IMR-90 (cell line): ENCODE measurements at regions not wholly inside any gene's neighbourhood (a gene's known extent, or its start where the extent isn't known, plus 50 kb on each side); places are given as distances from the start of the nearest gene placed in this dataset.

Experiments used
- CEBPB ChIP-seq: IDR thresholded peaks from 2 replicates; pipeline ENCODE4 v1.6.1; 2012; ENCODE audit warnings: low read depth, low read length, improper control_type of control experiment
- FOS ChIP-seq: fragments of 150-350 bp; IDR thresholded peaks from 2 replicates; pipeline ENCODE4 v1.6.1; 2016; ENCODE audit warnings: low read depth, low read length
- MAFK ChIP-seq: IDR thresholded peaks from 2 replicates; pipeline ENCODE4 v1.6.1; 2012; ENCODE audit warnings: low read depth, low read length, improper control_type of control experiment
- MAZ ChIP-seq: IDR thresholded peaks from 2 replicates; pipeline ENCODE4 v1.6.1; 2012; ENCODE audit warnings: low read depth, mild to moderate bottlenecking, low read length, improper control_type of control experiment, moderate library complexity, borderline replicate concordance
- MXI1 ChIP-seq: IDR thresholded peaks from 2 replicates; pipeline ENCODE4 v1.6.1; 2012; ENCODE audit warnings: low read depth, mild to moderate bottlenecking, low read length, moderate library complexity, borderline replicate concordance
- POLR2A ChIP-seq: IDR thresholded peaks from 2 replicates; pipeline ENCODE4 v1.6.1; 2012; ENCODE audit warnings: mild to moderate bottlenecking, low read depth, low read length
- RAD21 ChIP-seq: IDR thresholded peaks from 2 replicates; pipeline ENCODE4 v1.6.1; 2012; ENCODE audit warnings: low read length, improper control_type of control experiment
- RFX5 ChIP-seq: IDR thresholded peaks from 2 replicates; pipeline ENCODE4 v1.8.0; 2012; ENCODE audit warnings: low read depth, mild to moderate bottlenecking, low read length, moderate library complexity
- SMC3 ChIP-seq: fragments of 150-350 bp; IDR thresholded peaks from 2 replicates; pipeline ENCODE4 v1.6.1; 2016; ENCODE audit warnings: low read depth, mild to moderate bottlenecking, antibody characterized with exemption, low read length, moderate library complexity
- USF2 ChIP-seq: fragments of 150-350 bp; IDR thresholded peaks from 2 replicates; pipeline ENCODE4 v1.6.1; 2017; ENCODE audit warnings: mild to moderate bottlenecking, antibody characterized with exemption, low read length, low read depth
- TF ChIP-seq, protein P1 (sequence below): conservative IDR thresholded peaks from 2 replicates; pipeline ENCODE4 v1.5.1; 2012; ENCODE audit warnings: mild to moderate bottlenecking, low read depth, low read length, improper control_type of control experiment

- no peak for TF ChIP-seq MAZ
- TF ChIP-seq RFX5 = no peak
- TF ChIP-seq, protein P1, sequence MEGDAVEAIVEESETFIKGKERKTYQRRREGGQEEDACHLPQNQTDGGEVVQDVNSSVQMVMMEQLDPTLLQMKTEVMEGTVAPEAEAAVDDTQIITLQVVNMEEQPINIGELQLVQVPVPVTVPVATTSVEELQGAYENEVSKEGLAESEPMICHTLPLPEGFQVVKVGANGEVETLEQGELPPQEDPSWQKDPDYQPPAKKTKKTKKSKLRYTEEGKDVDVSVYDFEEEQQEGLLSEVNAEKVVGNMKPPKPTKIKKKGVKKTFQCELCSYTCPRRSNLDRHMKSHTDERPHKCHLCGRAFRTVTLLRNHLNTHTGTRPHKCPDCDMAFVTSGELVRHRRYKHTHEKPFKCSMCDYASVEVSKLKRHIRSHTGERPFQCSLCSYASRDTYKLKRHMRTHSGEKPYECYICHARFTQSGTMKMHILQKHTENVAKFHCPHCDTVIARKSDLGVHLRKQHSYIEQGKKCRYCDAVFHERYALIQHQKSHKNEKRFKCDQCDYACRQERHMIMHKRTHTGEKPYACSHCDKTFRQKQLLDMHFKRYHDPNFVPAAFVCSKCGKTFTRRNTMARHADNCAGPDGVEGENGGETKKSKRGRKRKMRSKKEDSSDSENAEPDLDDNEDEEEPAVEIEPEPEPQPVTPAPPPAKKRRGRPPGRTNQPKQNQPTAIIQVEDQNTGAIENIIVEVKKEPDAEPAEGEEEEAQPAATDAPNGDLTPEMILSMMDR = no peak
- TF ChIP-seq POLR2A = no peak
- no peak for TF ChIP-seq CEBPB
- no peak for TF ChIP-seq USF2
- no peak for TF ChIP-seq MXI1
- TF ChIP-seq RAD21 = no peak
- no peak for TF ChIP-seq SMC3
- TF ChIP-seq FOS = no peak
- no peak for TF ChIP-seq MAFK
These were observed 352.2 kb downstream of the SPRY1 start for GRCh38 chr4:123748806-123749205.
